ENCODE measurements at regions not wholly inside any gene's neighbourhood (a gene's known extent, or its start where the extent isn't known, plus 50 kb on each side); places are given as distances from the start of the nearest gene placed in this dataset.

- no peak for DNase-seq
Measured at GRCh38 chr2:146040051-146040450, 1520.1 kb upstream of the ZEB2 start.

- DNase-seq = no peak
Measured at GRCh38 chr2:146038014-146038413, 1518.1 kb upstream of the ZEB2 start.

- no peak for DNase-seq
Measured at GRCh38 chr2:146037334-146037870, 1517.5 kb upstream of the ZEB2 start.

- DNase-seq = no peak
Measured at GRCh38 chr2:146031158-146031557, 1511.2 kb upstream of the ZEB2 start.

GRCh38 chr2:146027156-146027555 lies 1507.2 kb upstream of the ZEB2 start:
- no peak for DNase-seq

- DNase-seq = no peak
Measured at GRCh38 chr2:146025519-146025918, 1505.6 kb upstream of the ZEB2 start.

- no peak for DNase-seq
Measured at GRCh38 chr2:146024212-146024743, 1504.4 kb upstream of the ZEB2 start.

- no peak for DNase-seq
Measured at GRCh38 chr2:146004462-146004861, 1484.5 kb upstream of the ZEB2 start.

GRCh38 chr2:146003337-146003736 lies 1483.4 kb upstream of the ZEB2 start:
- no peak for DNase-seq

- no peak for DNase-seq
Measured at GRCh38 chr2:145994910-145995309, 1475.0 kb upstream of the ZEB2 start.

- no peak for DNase-seq
Measured at GRCh38 chr2:145992572-145992971, 1472.7 kb upstream of the ZEB2 start.

GRCh38 chr2:145987793-145988192 lies 1467.9 kb upstream of the ZEB2 start:
- no peak for DNase-seq

GRCh38 chr2:145985517-145985916 lies 1465.6 kb upstream of the ZEB2 start:
- no peak for DNase-seq

- no peak for DNase-seq
Measured at GRCh38 chr2:145984580-145984979, 1464.7 kb upstream of the ZEB2 start.

GRCh38 chr2:145980318-145980717 lies 1460.4 kb upstream of the ZEB2 start:
- DNase-seq = no peak

- no peak for DNase-seq
Measured at GRCh38 chr2:145975406-145975805, 1455.5 kb upstream of the ZEB2 start.

GRCh38 chr2:145961846-145962245 lies 1441.9 kb upstream of the ZEB2 start:
- DNase-seq = no peak

GRCh38 chr2:145960479-145961163 lies 1440.7 kb upstream of the ZEB2 start:
- DNase-seq = no peak

- DNase-seq = no peak
Measured at GRCh38 chr2:145958611-145959010, 1438.7 kb upstream of the ZEB2 start.

GRCh38 chr2:145957929-145958328 lies 1438.0 kb upstream of the ZEB2 start:
- no peak for DNase-seq

- DNase-seq = no peak
Measured at GRCh38 chr2:145939949-145940348, 1420.0 kb upstream of the ZEB2 start.

- no peak for DNase-seq
Measured at GRCh38 chr2:145935016-145935415, 1415.1 kb upstream of the ZEB2 start.

- DNase-seq = no peak
Measured at GRCh38 chr2:145931781-145932395, 1412.0 kb upstream of the ZEB2 start.

GRCh38 chr2:145930318-145930717 lies 1410.4 kb upstream of the ZEB2 start:
- DNase-seq = no peak
